ENCODE measurements at regions not wholly inside any gene's neighbourhood (a gene's known extent, or its start where the extent isn't known, plus 50 kb on each side); places are given as distances from the start of the nearest gene placed in this dataset.

DNA sequence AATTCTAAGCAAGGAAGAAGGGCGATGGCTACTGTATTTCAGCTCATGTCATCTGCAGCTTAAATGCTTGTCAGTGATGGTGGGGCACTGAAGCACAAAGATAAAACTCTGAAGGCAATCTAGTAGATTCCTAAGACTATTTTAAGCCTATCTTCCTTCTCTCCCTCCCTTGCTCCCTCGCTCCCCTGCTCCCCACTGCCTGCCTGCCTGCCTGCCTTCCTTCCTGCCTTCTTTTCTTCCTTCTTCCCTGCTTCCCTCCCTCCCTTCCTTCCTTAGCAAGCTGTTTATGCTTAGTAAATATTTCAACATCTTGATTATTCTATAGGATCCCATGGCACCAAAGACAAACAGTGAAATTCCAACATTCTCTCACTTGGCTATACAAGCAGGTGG, 99.6 kb downstream of the OXSM start:
- TF ChIP-seq CTCF (IDR thresholded peaks at IDR 0.05; ENCODE audit: low read depth, low read length) (no peak), POLR2A (IDR thresholded peaks at IDR 0.05; ENCODE audit: extremely low read depth, insufficient read length) (no peak), MYC (IDR thresholded peaks at IDR 0.05; ENCODE audit: low read depth, low read length) (no peak)
- TF ChIP-seq, protein P1, sequence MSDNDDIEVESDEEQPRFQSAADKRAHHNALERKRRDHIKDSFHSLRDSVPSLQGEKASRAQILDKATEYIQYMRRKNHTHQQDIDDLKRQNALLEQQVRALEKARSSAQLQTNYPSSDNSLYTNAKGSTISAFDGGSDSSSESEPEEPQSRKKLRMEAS (IDR thresholded peaks at IDR 0.05; ENCODE audit: low read depth, low read length): no peak
